ENCODE measurements at regions not wholly inside any gene's neighbourhood (a gene's known extent, or its start where the extent isn't known, plus 50 kb on each side); places are given as distances from the start of the nearest gene placed in this dataset.

DNA sequence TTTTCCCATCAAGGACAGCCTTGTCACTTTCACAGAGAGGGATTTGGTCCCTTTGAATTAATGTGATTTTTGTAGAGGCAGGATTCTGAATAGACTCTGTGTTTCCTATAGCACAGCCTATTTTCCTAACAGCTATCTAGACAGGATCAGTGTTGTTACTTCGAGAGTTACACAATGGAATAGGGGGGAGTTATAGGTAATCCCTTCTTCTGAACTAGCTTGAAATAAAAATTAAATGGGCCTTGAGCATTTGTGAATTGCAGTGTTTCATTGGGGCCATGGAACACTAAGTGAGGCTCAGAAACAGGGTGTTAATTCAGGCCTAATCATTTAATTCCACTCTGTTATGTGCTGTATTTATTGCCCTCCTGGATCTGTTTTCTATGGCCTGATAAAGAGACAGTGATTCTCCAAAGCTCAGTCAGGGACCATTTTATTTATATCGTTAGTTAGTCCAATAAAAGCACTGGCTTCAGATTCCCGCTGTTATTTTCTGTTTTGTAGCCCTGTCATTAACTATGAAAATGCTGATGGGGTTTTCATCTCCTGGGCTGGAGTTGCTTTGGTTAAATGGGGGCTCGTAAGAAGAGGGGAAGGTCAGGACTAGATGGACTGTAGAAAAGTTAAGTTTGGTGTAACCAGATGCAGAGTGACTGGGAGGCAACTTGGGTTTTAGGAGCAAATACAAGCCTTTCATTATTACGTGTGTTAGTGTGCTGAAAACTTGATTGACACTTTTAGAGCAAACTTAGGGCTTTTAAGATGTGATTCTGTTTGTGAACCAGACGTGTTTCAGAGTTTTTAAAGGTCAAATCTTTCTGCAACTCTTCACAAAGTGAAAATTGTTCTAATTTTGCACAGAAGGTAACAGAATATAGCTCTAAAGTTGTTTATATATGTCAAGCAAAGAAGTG is 461.0 kb upstream of the HNRNPA3 start (continued):
- TF ChIP-seq JAZF1 (CRISPR knock-in tag; IDR thresholded peaks at IDR 0.05) = no peak

DNA sequence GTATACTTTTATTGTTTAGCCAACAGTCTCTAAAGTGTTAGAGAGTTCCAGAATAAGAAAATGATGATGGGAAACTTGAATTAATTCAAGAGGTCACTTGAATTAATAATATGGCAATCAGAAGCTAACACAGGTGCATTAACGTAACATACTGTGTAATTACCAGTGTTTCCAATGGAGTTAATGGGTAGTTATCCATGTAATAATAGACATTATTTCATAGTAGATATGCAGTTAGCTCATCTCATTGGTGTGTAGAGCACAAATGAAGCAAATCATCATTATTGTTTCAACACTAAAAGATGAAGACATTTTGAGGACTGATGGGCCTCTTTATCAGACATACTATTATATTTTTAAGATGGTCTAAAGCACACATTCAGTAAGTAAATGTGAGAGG is 460.3 kb upstream of the HNRNPA3 start:
- CTCF ChIA-PET = interaction anchor here (1.1 kb wide), 1 partner anchor 61 kb away, joined by 4 read pairs; no protein-coding TSS in a partner anchor
- POLR2A ChIA-PET = no interaction called here
- TF ChIP-seq JUN (CRISPR knock-in tag; IDR thresholded peaks at IDR 0.05) (no peak), GRHL2 (CRISPR knock-in tag; IDR thresholded peaks at IDR 0.05; ENCODE audit: insufficient replicate concordance, severe bottlenecking) (no peak), TCF7 (CRISPR knock-in tag; IDR thresholded peaks at IDR 0.05; ENCODE audit: low read depth) (no peak), ERG (CRISPR knock-in tag; IDR thresholded peaks at IDR 0.05) (no peak), ARID4B (CRISPR knock-in tag; IDR thresholded peaks at IDR 0.05; ENCODE audit: borderline replicate concordance) (no peak), CBFB (CRISPR knock-in tag; IDR thresholded peaks at IDR 0.05; ENCODE audit: low read depth) (no peak), CTCF (IDR thresholded peaks at IDR 0.05) (no peak), ETV6 (CRISPR knock-in tag; IDR thresholded peaks at IDR 0.05) (no peak), KAT7 (CRISPR knock-in tag; IDR thresholded peaks at IDR 0.05; ENCODE audit: borderline replicate concordance) (no peak), ATF2 (CRISPR knock-in tag; IDR thresholded peaks at IDR 0.05; ENCODE audit: borderline replicate concordance, low read depth) (no peak), ATF6 (CRISPR knock-in tag; IDR thresholded peaks at IDR 0.05) (no peak), NFYB (CRISPR knock-in tag; conservative IDR thresholded peaks at IDR 0.05; ENCODE audit: low read depth) (no peak), MYBL2 (CRISPR knock-in tag; IDR thresholded peaks at IDR 0.05) (no peak)
- TF ChIP-seq, protein P1, sequence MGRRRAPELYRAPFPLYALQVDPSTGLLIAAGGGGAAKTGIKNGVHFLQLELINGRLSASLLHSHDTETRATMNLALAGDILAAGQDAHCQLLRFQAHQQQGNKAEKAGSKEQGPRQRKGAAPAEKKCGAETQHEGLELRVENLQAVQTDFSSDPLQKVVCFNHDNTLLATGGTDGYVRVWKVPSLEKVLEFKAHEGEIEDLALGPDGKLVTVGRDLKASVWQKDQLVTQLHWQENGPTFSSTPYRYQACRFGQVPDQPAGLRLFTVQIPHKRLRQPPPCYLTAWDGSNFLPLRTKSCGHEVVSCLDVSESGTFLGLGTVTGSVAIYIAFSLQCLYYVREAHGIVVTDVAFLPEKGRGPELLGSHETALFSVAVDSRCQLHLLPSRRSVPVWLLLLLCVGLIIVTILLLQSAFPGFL (CRISPR knock-in tag; IDR thresholded peaks at IDR 0.05; ENCODE audit: borderline replicate concordance) = no peak
- TF ChIP-seq, protein P2, sequence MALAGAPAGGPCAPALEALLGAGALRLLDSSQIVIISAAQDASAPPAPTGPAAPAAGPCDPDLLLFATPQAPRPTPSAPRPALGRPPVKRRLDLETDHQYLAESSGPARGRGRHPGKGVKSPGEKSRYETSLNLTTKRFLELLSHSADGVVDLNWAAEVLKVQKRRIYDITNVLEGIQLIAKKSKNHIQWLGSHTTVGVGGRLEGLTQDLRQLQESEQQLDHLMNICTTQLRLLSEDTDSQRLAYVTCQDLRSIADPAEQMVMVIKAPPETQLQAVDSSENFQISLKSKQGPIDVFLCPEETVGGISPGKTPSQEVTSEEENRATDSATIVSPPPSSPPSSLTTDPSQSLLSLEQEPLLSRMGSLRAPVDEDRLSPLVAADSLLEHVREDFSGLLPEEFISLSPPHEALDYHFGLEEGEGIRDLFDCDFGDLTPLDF (CRISPR knock-in tag; IDR thresholded peaks at IDR 0.05) = no peak

More for the DNA sequence above, 460.3 kb upstream of the HNRNPA3 start:
- DNase-seq (ENCODE audit: low spot score) (no peak), ATAC-seq (no peak)
- H3K27me3 Mint-ChIP-seq (ENCODE audit: low read depth) = no peaks in the 10 kb centered on the region
- no peak overlapping the region for H3K27ac Mint-ChIP-seq
- no peak overlapping the region for H3K4me3 Mint-ChIP-seq
- H3K9me3 Mint-ChIP-seq = no peaks in the 10 kb centered on the region
- H3K36me3 Mint-ChIP-seq = no peaks in the 10 kb centered on the region
- peaks cover 64% of the 10 kb centered on the region for H3K4me1 Mint-ChIP-seq

Measured in WTC11 (cell line).